ENCODE measurements at regions not wholly inside any gene's neighbourhood (a gene's known extent, or its start where the extent isn't known, plus 50 kb on each side); places are given as distances from the start of the nearest gene placed in this dataset.

GRCh38 chr22:27473533-27473932, 328.0 kb downstream of the MN1 start:
- TF ChIP-seq TAF1 (IDR thresholded peaks at IDR 0.05; ENCODE audit: borderline replicate concordance, insufficient read depth, low read length) (no peak), POLR2AphosphoS5 (IDR thresholded peaks at IDR 0.05; ENCODE audit: low read depth, low read length) (no peak), REST (IDR thresholded peaks at IDR 0.05; ENCODE audit: insufficient read depth in 1 of 2, low read depth in 2 of 2, low read length in 2 of 2) (no peak), SIN3A (IDR thresholded peaks at IDR 0.05; ENCODE audit: borderline replicate concordance, insufficient read depth, low read length) (no peak), FOXP2 (optimal IDR thresholded peaks at IDR 0.05; ENCODE audit: borderline replicate concordance, extremely low read depth, extremely low read length, insufficient read depth) (no peak)

Data from PFSK-1 (cell line).